ENCODE measurements at regions not wholly inside any gene's neighbourhood (a gene's known extent, or its start where the extent isn't known, plus 50 kb on each side); places are given as distances from the start of the nearest gene placed in this dataset.

- Mint-ChIP-seq H3K27ac (no peak overlapping the region), H3K4me3 (no peak overlapping the region), H3K9me3 (no peaks in the 10 kb centered on the region), H3K36me3 (ENCODE audit: low read depth) (no peaks in the 10 kb centered on the region), H3K4me1 (ENCODE audit: low read depth) (no peaks in the 10 kb centered on the region), H3K27me3 (no peaks in the 10 kb centered on the region)
- Histone ChIP-seq H3K27ac (ENCODE audit: low read depth in 1 of 2, low read length in 2 of 2) (no peak overlapping the region), H3K4me3 (ENCODE audit: low read length) (no peak overlapping the region), H3K9me3 (ENCODE audit: control insufficient read depth in 1 of 2, insufficient read depth in 1 of 2, low read length in 2 of 2) (peaks cover 0 to 12% of the 10 kb centered on the region in 2 experiments), H3K4me1 (ENCODE audit: insufficient read depth, low read length) (peaks cover 8% of the 10 kb centered on the region), H3K36me3 (ENCODE audit: insufficient read depth, low read length) (no peaks in the 10 kb centered on the region), H3K27me3 (ENCODE audit: control insufficient read depth in 1 of 2, insufficient read depth in 2 of 2, low read length in 2 of 2) (peaks cover 0 to 3% of the 10 kb centered on the region in 2 experiments)
- ChIA-PET POLR2A (no interaction called here), CTCF (no interaction called here)
- DNase-seq: no peak
- no peak for ATAC-seq (ENCODE audit: poor library complexity)
- TF ChIP-seq CTCF (IDR thresholded peaks at IDR 0.05): no peak
- intact Hi-C loops (cut with DNase I, micrococcal nuclease): no loop called here
Measured at GRCh38 chr18:79614211-79614955, 65.2 kb upstream of the CTDP1 start.

- Mint-ChIP-seq H3K9me3 (no peaks in the 10 kb centered on the region), H3K4me3 (no peak overlapping the region), H3K27me3 (no peaks in the 10 kb centered on the region), H3K27ac (no peak overlapping the region), H3K4me1 (ENCODE audit: low read depth) (no peaks in the 10 kb centered on the region), H3K36me3 (ENCODE audit: low read depth) (no peaks in the 10 kb centered on the region)
- POLR2A ChIA-PET: no interaction called here
- no peak overlapping the region for H3K27ac ChIP-seq (ENCODE audit: low read depth in 1 of 2, low read length in 2 of 2)
- H3K4me1 ChIP-seq (ENCODE audit: insufficient read depth, low read length): peaks cover 8% of the 10 kb centered on the region
- TF ChIP-seq CTCF (IDR thresholded peaks at IDR 0.05): no peak
- CTCF ChIA-PET: no interaction called here
- DNase-seq (no peak), ATAC-seq (ENCODE audit: poor library complexity) (no peak)
- peaks cover 0 to 12% of the 10 kb centered on the region in 2 experiments for H3K9me3 ChIP-seq (ENCODE audit: control insufficient read depth in 1 of 2, insufficient read depth in 1 of 2, low read length in 2 of 2)
- H3K27me3 ChIP-seq (ENCODE audit: control insufficient read depth in 1 of 2, insufficient read depth in 2 of 2, low read length in 2 of 2): peaks cover 0 to 3% of the 10 kb centered on the region in 2 experiments
- H3K36me3 ChIP-seq (ENCODE audit: insufficient read depth, low read length): no peaks in the 10 kb centered on the region
- intact Hi-C loops (cut with DNase I, micrococcal nuclease): no loop called here
- H3K4me3 ChIP-seq (ENCODE audit: low read length): no peak overlapping the region
Measured at GRCh38 chr18:79615091-79615490, 64.5 kb upstream of the CTDP1 start.

- ChIA-PET CTCF (no interaction called here), POLR2A (no interaction called here)
- no peaks in the 10 kb centered on the region for H3K9me3 Mint-ChIP-seq
- no peak for ATAC-seq (ENCODE audit: poor library complexity)
- TF ChIP-seq CTCF (IDR thresholded peaks at IDR 0.05): no peak
- peaks cover 0 to 3% of the 10 kb centered on the region in 2 experiments for H3K27me3 ChIP-seq (ENCODE audit: control insufficient read depth in 1 of 2, insufficient read depth in 2 of 2, low read length in 2 of 2)
- no peak overlapping the region for H3K27ac ChIP-seq (ENCODE audit: low read depth in 1 of 2, low read length in 2 of 2)
- H3K4me1 ChIP-seq (ENCODE audit: insufficient read depth, low read length): peaks cover 8% of the 10 kb centered on the region
- no peak for DNase-seq
- H3K27me3 Mint-ChIP-seq: no peaks in the 10 kb centered on the region
- no peak overlapping the region for H3K4me3 ChIP-seq (ENCODE audit: low read length)
- H3K27ac Mint-ChIP-seq: no peak overlapping the region
- H3K4me1 Mint-ChIP-seq (ENCODE audit: low read depth): no peaks in the 10 kb centered on the region
- no peaks in the 10 kb centered on the region for H3K36me3 ChIP-seq (ENCODE audit: insufficient read depth, low read length)
- H3K9me3 ChIP-seq (ENCODE audit: control insufficient read depth in 1 of 2, insufficient read depth in 1 of 2, low read length in 2 of 2): peaks cover 0 to 12% of the 10 kb centered on the region in 2 experiments
- H3K36me3 Mint-ChIP-seq (ENCODE audit: low read depth): no peaks in the 10 kb centered on the region
- intact Hi-C loops (cut with DNase I, micrococcal nuclease): no loop called here
- H3K4me3 Mint-ChIP-seq: no peak overlapping the region
Measured at GRCh38 chr18:79615586-79615985, 64.0 kb upstream of the CTDP1 start.
